COLO668 (cell line): ENCODE measurements at regions not wholly inside any gene's neighbourhood (a gene's known extent, or its start where the extent isn't known, plus 50 kb on each side); places are given as distances from the start of the nearest gene placed in this dataset.
A peak's percentile ranks its signal among the peaks of the same experiment; 100 is the strongest.

ENCODE experiments used
- DNase-seq: peaks from one replicate; lab custom pipeline; 2025; ENCODE audit not compliant: unreplicated experiment; lab: John Stamatoyannopoulos, UW

DNA sequence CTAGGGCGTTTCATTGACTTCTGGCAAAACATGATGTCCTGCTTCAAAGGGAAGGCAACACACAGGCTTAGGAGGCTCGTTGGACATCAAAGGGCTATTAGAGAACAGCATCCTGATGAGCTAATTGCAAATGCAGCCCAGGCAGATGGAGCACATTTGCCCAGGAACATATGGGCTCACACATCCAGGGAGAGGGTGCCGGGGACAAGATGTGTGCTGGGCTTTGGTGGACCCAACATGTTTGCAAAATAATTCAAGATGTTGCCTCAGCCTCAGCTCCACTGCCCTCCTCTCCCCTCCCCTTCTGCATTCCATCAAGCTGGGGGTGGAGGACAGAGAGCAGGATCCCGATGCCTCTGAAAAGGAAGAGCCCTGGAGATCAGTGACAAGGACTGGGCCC lies 217.1 kb upstream of the ZMIZ1 start:
- no peak for DNase-seq

DNA sequence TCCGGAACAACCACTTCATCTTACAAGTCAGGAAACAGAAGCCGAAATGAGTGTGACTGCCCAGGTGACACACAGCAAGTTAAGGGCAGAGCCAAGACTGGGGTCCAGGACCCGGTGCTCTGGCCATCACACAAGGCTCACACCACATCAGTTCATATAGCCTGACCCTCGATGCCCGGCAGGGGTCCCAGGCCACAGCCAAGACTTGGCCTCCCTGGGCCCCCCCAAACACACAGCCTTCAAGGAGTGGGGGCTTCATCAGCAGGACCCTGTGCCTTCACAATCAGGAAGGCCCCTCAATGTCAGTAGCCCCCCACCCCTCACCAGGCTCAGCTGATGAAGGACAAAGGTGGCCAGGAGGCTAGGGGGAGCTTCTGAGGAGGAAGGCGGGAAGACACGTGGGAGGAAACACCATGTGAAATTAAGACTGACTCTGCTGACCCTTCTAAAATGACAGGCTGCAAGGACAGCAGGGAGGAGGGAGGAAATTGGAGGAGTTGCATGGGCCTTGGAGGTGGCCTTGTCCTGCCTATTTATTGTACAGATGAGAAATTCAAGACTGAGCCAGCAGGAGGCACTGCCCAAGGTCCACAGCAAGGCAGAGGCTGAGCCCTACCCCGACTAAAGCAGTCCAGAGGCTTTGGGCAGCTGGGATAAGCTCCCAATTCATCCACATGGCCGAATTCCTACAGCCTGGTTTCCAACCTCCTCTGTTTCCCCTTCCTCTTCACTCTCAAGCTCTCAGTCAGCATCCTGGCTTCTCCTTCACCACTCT lies 216.1 kb upstream of the ZMIZ1 start:
- DNase-seq, result peak; percentile 1

DNA sequence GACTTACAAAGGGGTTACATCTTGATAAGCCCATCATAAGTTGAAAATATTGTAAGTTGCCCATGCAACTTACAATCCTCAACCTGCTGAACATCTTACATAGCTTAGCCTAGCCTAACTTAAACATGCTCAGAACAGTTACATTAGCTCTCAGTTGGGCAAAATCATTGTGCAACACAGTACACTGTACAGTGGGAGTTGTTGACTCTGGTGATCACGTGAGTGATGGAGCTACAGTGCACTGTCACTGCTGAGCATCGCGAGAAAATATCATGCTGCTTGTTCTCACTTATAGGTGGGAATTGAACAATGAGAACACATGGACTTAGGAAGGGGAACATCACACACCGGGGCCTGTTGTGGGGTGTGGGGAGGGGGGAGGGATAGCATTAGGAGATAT lies 214.9 kb upstream of the ZMIZ1 start:
- DNase-seq, result no peak

DNA sequence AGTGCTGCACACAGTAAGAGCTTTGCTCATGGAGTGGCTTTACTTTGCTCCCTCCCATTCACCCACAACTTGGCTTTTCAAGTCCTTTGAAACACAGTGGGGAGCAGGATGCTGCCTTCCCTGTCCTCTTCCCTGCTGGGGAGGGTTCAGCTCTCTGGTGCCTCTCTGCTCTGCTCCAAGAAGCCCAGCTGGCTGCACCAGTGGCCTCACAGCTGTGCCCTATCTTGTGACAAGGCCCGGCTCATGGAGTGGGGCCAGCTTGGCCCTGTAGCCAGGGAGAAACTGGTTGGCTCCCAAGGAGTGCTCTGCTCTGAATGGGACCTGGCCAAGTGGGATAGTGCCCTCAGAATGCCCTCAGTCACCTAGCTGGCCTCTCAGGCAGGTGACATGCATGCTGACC lies 212.3 kb upstream of the ZMIZ1 start:
- no peak for DNase-seq

DNA sequence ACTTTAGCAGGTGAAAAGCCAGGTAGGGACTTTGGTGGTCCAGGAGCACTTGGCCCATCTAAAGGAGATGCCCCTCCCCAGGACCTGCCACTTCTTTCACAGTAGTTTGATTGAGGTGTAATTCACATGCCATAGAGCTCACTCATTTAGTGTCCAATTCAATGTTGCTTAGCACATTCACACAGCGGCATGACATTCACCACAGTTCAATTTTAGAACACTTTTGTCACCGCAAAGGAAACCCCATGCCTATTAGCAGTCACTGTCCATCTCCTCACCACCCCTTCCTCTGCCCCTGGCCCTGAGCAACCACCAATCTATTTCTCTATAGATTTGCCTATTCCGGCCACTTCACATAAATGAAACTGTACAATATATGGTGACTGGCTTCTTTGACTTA lies 211.6 kb upstream of the ZMIZ1 start:
- no peak for DNase-seq

DNA sequence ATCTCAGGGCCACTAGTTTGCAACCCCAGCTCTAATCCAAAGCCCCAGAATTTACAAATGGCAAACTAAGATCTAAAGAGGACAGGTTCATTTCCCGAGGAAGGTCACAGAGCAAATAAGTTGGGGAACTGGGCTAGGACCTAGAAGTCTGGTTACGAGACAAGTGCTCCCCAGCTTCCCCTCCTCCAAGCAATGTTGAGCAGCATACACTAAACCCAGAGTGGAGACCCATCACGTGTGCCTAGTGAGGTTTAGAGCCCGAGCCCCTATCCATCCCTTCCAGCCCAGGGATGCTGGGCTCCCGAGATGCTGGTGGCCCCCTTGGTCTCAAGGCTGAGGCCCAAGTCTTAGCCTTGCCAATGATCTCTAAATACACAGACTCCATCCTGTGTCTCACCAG lies 209.5 kb upstream of the ZMIZ1 start:
- DNase-seq, result no peak

DNA sequence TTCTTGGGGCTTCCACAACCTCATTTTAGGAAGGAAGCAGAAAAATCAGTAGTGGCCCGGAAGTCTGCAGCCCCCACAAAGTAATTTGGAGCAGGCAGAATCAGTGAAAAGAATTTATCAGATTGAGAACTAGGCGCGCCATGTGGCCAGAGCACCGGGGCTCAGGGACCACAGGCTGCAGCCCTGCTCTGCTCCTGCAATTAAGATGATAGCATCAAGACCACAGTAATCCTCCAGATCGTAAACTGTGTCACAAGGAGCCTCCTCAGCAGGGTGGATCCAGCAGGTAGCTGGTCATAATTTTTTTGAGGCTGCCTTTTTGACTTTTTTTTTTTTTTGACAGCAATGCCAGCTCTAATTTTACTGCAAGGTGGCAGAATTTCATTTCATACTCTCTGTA lies 209.0 kb upstream of the ZMIZ1 start:
- DNase-seq, result no peak

DNA sequence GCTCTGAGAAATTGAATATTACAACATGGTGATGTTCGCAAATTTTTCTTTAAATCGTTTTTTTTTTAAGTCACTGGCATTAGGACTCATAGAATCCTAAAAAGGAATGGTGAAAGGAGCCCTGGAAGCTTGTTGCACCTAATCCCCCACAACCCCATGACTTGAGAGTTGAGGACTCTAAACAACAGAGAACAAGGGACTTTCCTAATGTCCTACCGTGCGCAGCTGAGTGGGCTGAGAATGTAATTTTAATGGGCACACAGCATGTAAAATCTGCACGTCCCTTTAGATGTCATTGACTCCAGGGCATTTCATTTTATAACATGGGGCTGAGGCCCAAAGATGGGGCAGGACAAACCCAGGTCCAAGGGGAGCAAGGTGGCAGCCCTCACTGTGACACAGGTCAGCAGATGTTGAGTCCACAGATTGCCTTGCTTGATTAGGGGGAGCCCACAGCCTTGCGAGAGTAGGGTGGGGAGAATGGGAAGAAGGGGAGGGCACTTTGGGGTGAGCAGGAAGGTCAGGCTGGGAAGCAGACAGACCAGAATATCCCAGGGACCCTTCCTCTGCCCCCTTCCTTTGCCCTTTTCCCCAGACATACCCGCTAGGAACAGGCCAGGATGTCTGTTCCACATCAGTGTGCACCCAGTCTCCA lies 208.4 kb upstream of the ZMIZ1 start:
- DNase-seq, result no peak

DNA sequence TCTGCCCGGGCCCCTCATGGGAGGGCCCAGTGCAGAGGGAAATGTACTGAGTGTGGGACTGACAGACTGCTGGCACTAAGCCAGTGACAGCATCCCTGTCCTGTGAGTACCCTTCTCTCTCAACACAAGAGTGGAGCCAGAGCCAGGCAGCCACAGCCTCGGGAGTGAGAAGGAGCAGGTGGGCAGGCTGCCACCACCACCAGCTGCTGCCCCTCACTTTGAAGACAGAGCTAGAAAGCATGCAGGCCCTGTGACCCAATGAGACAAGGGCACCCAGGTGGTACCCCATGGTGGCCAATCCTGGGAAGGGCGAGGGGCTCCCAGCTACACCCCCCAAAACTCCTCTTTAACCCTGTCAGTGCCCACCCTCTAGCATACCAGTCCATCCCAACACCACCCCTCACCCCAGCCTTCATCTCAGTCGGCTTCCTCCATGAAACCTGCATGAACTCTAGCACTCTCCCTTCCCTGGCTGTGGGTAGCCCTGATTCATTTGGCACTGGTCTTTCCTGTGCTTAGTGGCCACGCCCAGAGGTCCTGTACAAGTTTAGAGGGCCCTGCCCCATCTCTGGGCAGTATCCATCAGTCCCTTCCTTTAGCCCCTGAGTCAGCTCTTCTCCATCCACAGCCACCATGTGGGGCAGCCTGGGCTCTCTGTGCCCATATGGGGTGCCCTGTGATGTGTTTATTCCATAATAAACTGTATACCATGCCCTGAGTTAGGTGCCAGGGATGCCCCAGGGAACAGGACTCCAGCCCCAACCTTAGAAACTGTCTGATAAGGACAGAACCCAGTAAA lies 207.0 kb upstream of the ZMIZ1 start:
- peak; percentile 15 for DNase-seq

DNA sequence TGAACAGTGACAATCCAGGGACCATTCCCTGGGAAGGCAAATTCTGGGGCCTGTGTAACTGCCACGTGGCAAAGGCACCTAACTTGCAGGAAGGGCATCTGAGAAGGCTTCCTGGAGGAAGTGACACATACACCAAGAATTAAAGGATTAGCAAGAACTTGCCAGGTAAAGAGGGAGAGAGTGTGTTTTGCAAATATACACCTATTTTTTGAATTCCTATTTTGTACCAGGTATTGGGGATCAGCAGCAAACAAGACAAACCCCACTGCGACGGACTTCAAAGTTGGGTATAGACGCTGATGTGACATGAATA lies 206.5 kb upstream of the ZMIZ1 start:
- DNase-seq, result no peak

DNA sequence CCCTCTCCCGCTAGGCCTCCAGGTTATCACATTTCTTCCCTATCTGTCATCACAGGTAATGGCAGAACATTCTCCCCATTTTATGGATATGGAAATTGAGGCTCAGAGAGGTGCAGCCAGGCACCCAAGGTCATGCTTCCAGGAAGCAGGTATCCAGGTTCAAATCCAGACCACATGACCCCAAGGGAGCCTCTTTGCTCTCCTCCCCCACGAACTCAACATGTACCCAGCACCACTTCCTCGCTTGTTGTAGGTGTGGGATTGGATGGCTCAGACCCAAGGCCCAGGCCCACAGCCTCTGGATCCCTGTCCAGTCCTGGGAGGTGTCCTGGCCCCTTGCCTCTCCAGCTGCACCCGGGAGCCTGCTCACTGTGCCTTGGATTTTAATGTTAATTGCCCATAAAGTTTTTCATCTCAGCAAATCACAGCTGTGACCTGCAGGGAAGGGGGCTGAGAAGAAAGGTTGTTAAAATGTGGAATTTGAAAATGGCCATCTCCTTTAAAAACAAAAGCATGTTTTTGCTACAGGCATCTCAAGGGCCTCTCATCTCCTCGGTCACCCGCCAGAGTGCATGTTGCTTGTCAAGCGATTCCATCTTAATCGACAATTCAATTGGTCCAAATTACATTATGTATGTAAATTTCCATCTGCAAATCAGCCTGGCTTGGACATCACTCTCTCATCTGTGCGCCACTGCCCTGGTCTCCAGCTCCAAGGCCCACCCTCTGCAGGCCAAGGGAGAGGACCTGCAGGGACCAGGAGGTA lies 205.4 kb upstream of the ZMIZ1 start:
- DNase-seq, result no peak

DNA sequence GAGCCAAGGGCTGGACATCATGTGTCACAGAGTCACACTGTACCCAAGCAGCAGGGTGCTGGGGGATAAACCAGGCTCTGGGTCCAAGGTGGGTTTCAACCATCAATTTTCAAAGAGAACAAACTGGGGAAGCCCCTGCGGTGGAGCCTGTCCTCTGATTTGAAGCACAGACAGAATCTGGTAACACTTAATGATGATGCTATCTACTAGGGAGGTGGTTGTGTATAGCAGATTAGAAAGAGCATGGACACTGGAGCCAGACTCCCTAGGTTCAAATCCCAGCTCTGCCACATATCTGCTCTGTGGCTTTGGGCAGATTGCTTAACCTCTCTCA lies 204.9 kb upstream of the ZMIZ1 start:
- no peak for DNase-seq

DNA sequence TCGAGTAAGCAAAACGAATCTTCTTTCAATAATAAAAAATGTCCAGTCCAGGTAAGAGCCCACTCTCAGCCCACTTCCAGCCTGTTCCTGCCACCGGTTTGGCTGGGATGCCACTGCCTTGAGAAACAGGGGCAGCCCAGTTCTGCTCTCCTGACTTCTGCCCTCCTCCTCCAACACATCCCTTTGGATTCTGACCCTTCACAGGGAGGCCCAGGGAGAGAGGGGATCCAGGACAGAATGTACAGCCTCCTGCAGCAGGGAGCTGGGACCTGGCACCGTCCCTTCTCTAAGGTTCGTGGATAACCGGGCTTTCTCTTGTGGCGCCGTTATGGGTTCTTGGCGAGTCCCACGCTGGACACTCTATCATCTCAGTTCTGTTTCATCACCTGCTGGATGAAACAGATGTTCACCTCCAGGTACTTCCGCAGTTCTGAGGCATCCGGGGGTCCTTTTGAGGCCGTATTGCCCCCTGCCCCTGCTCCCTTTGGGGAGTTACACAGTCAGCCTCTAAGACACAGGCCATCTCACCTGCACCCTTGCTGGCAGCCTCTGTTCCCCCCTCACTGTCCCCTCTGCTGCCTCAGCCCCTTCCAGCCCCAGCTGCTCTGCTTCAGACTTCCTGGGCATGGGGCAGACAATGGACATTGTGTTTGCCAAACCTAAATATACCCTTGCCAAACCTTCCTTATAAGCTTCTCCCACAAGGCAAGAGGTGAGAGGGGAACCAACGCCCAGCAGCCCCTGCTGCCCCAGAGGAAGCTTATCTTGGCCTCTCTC lies 203.8 kb upstream of the ZMIZ1 start:
- no peak for DNase-seq

DNA sequence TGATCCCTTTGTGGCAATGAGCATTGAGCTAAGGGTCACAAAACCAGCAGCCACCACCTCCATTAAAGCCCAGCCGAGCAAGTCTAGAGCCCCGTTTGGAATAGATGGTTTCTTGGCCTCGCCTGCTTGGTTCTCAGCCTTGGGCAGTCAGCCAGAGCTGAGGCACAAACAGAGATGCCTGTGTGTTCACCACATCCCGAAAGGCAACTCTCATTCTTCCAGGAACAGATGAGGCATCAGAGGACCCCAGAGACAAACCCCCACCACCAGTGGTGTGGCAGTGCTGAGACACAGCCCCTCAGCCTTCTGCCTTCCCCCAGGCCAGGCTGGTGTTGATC lies 203.3 kb upstream of the ZMIZ1 start:
- no peak for DNase-seq

DNA sequence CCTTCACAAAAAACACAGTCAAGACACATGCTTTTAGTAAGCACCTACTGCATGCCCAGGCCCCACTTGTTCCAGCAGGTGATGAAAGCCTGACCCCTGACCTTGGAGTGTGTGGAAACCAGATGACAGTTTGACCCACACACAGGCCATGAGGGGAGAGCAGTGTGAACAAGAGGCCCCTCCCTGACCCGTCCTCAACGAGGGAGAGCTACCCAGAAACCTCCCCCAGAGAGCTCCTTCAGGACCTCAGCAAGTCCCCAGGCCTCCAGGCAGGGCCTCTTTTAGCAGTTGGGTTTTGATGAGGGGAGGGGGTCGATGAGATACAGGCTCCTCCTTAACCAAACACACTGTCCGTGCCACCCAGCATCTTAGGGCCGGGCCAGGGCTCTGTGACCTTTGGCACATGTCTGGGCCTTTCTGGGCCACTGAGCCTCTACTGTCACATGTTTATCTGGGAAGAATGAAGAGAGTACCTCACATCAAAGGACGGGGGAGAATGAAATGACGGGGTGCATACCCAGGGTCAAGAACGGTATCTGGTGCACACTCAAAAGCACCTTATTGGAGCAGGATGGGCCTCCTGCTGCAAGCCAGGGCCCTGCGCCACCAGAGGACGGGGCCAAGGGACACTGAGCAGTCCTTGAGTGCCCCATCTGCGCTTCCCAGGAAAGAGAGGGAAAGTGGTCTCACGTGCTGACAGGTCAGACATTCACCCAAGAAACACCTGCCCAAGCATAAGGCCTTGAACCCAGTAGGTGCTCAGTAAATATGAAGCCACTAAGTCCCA lies 202.6 kb upstream of the ZMIZ1 start:
- DNase-seq, result no peak

DNA sequence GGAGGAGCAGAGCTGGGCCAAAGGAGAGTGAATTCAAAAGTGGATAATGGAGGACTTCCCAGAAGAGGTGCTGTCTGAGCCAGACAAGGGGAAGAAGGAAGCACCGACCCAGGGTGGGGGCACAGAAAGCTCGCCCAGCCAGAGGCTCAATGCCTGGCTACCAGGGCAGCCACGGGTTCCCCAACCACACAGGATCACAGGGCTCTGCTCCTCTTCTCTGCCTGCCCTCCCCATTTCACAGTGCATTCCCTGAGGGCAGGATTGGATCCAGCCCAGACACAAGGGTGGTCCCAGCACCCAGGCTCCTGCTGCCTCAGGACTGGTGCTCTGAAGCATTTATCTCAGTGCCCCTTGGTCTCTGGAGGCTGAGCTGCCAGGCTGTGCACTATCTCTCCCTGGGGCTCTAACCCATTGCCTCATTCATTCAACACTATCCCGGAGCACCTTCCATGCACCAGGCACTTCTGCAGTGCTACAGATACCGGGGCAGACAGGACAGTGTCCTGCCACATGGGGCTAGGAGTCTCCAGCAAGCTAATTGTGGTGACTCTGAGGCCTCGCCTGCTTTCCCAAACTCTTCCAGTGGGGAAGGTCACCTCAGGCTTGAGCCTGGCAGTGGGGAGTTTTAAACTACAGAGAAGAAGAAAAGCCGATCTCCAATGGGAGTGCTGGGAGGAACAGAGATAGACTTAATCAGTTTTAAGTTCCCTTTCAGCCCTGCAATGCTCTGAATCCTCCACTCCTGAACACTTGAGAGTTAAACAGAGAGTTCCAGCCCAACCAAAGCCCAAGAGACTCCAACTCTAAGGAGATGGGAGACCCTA lies 201.8 kb upstream of the ZMIZ1 start:
- no peak for DNase-seq

DNA sequence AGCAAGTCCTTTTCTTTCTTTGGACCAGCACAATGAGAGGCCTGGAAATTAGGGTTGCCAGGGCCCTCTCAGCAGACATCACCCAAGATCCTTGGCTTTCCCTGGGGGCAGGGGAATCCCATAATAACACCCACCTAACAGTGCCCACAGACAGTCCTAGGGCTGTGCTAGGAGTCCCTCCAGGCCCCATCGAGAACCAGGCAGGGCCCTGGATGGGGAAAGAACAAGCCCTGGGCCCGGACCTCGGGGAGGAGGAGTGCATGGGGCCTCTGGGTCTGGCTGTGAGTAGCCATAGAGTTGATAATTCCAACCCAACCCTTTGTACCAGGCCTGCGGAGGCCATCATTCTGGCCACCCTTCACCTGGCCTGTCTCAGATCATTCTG lies 201.2 kb upstream of the ZMIZ1 start:
- DNase-seq, result no peak

DNA sequence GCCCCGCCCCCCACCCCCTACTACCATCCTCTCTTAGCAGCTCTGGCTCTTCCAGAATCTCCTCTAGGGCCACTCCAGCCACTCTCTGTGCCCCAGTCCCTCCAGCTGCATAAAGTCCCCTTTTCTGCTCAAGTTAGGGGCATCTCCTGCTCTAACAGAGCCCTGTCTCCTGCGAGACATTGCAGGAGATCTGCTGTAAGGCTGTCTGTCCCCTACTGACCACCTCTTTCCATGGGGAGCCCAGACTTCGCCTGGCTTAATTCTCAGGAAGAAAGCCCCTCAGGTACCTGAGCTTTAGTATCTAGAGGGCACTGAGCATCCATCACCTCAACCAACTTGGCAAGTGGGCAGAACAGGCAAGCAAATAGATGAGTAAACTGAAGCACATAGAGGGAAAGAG lies 200.7 kb upstream of the ZMIZ1 start:
- DNase-seq, result no peak

DNA sequence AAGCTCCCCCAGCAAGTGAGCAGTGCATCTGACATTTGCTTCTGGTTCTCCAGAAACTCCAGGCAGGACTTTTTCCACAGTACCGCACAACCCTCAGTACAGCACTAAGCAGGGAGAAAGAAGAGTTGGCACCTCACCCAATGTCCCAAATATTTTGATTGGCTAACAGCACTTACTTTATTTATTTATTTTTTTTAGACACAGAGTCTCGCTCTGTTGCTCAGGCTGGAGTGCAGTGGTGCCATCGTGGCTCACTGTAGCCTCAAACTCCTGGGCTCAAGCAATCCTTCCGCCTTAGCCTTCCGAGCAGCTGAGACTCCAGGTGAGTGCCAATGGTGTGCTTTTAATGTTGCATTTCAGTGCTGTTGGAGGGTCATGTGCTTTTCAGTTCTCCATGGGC lies 200.3 kb upstream of the ZMIZ1 start:
- DNase-seq, result no peak
